DND-41 (cell line): ENCODE measurements at regions not wholly inside any gene's neighbourhood (a gene's known extent, or its start where the extent isn't known, plus 50 kb on each side); places are given as distances from the start of the nearest gene placed in this dataset.

Source experiments
- EZH2 ChIP-seq: IDR thresholded peaks from 3 replicates; pipeline ENCODE4 v1.6.1; 2012; ENCODE audit warnings: borderline replicate concordance, low read depth, mild to moderate bottlenecking, moderate library complexity, low read length, inconsistent platforms; ENCODE audit not compliant: severe bottlenecking
- TF ChIP-seq, protein P1 (sequence below): IDR thresholded peaks from 2 replicates; pipeline ENCODE4 v1.5.1; 2012; ENCODE audit warnings: borderline replicate concordance, low read length, moderate library complexity, mild to moderate bottlenecking; ENCODE audit not compliant: poor library complexity, severe bottlenecking; ENCODE audit errors: extremely low read depth

DNA sequence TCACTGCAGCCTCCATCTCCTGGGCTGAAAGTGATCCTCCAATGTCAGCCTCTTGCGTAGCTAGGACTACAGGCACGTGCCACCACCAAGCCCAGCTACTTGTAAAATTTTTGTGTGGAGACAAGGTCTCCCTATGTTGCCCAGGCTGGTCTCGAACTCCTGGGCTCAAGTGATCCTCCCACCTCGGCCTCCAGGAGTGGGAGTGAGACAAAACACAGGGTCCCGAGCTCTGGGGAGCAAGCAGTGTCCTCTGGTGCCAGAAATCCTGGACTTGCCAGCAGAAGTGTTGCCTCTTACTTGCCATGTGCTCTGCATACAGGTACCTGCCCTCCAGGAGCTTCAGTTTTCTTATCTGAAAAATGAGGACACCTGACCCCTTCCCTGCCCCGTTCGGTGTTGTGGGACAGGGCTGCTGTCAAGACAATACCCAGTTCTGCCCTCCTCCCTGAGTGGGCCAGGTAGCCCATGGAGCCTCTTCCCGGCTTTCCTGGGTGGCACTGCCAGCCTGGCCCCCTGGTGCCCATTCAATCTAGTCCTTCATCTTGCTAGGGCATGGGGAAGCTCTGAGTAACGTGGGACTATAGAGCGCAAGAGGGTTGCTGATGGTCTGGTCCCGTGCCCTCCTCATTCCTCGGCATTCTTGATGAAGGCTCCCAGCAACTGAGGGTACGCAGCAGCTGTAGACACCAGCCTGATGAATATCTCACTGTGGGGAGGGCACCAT, 164.6 kb downstream of the GOLGA6L4 start:
- TF ChIP-seq, protein P1, sequence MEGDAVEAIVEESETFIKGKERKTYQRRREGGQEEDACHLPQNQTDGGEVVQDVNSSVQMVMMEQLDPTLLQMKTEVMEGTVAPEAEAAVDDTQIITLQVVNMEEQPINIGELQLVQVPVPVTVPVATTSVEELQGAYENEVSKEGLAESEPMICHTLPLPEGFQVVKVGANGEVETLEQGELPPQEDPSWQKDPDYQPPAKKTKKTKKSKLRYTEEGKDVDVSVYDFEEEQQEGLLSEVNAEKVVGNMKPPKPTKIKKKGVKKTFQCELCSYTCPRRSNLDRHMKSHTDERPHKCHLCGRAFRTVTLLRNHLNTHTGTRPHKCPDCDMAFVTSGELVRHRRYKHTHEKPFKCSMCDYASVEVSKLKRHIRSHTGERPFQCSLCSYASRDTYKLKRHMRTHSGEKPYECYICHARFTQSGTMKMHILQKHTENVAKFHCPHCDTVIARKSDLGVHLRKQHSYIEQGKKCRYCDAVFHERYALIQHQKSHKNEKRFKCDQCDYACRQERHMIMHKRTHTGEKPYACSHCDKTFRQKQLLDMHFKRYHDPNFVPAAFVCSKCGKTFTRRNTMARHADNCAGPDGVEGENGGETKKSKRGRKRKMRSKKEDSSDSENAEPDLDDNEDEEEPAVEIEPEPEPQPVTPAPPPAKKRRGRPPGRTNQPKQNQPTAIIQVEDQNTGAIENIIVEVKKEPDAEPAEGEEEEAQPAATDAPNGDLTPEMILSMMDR, result no peak
- TF ChIP-seq EZH2, result no peak
